Thoracic aorta (tissue), 2 donors: ENCODE measurements at regions not wholly inside any gene's neighbourhood (a gene's known extent, or its start where the extent isn't known, plus 50 kb on each side); places are given as distances from the start of the nearest gene placed in this dataset.

Experiments used
- ATAC-seq: fragments of 150-250 bp; one replicate; pipeline ENCODE4 v1.8.0; 2017; ENCODE audit warnings: low read depth; ENCODE audit not compliant: insufficient number of reproducible peaks, low FRiP score
- DNase-seq: peaks from one replicate; pipeline ENCODE4 v3.0.0-alpha.2; 2020; ENCODE audit warnings: low spot score
- H3K27ac ChIP-seq, 2 donors: fragments of 200-600 bp; sonication (generic); 1 replicate in 1 of 2; 2 replicates in 1 of 2; pipeline ENCODE4 v1.5.1; 2016; ENCODE audit warnings: mild to moderate bottlenecking in 2 of 2, moderate library complexity in 2 of 2
- H3K27me3 ChIP-seq: fragments of 200-600 bp; sonication (generic); replicated peaks from 2 replicates; pipeline ENCODE4 v1.6.0; 2016; ENCODE audit warnings: mild to moderate bottlenecking; ENCODE audit not compliant: insufficient read depth
- H3K36me3 ChIP-seq: fragments of 200-600 bp; sonication (generic); one replicate; pipeline ENCODE4 v1.5.1; 2016
- H3K4me1 ChIP-seq, 2 donors: fragments of 200-600 bp; sonication (generic); 1 replicate in 1 of 2; 2 replicates in 1 of 2; pipeline versions ENCODE4 v1.5.1 to v1.6.0; 2016; ENCODE audit warnings: low read depth in 2 of 2, mild to moderate bottlenecking in 1 of 2; ENCODE audit not compliant: control insufficient read depth in 1 of 2
- H3K4me3 ChIP-seq: fragments of 200-600 bp; sonication (generic); 2 replicates; pipeline ENCODE4 v1.5.1; 2016; ENCODE audit warnings: mild to moderate bottlenecking
- H3K9me3 ChIP-seq: fragments of 200-600 bp; sonication (generic); 2 replicates; pipeline ENCODE4 v1.5.1; 2016
- TF ChIP-seq, protein P1 (sequence below): fragments of 200-600 bp; sonication (generic); IDR thresholded peaks from one replicate; pipeline ENCODE4 v1.5.1; 2019; ENCODE audit warnings: antibody characterized with exemption

DNA sequence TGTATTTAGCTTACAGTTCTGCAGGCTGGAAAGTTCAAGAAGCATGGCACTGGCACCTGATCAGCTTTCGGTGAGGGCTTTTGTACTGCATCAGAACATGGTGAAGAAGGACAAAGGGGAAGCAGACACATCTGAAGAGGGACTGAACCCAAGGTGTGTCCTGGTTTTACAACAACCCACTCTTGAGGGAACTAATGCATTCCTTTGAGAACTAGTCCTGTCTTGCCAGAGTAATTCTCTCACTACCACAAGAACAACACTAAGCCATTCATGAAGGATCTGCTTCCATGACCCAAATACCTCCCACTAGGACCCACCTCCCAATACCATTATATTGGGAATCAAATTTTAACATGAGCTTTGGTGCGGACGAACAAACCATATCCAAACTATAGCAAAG is 93.6 kb downstream of the RFC3 start:
- ATAC-seq (no peak), DNase-seq (no peak)
- no peaks in the 10 kb centered on the region for H3K36me3 ChIP-seq
- no peaks in the 10 kb centered on the region for H3K9me3 ChIP-seq
- no peak overlapping the region for H3K27ac ChIP-seq
- TF ChIP-seq, protein P1, sequence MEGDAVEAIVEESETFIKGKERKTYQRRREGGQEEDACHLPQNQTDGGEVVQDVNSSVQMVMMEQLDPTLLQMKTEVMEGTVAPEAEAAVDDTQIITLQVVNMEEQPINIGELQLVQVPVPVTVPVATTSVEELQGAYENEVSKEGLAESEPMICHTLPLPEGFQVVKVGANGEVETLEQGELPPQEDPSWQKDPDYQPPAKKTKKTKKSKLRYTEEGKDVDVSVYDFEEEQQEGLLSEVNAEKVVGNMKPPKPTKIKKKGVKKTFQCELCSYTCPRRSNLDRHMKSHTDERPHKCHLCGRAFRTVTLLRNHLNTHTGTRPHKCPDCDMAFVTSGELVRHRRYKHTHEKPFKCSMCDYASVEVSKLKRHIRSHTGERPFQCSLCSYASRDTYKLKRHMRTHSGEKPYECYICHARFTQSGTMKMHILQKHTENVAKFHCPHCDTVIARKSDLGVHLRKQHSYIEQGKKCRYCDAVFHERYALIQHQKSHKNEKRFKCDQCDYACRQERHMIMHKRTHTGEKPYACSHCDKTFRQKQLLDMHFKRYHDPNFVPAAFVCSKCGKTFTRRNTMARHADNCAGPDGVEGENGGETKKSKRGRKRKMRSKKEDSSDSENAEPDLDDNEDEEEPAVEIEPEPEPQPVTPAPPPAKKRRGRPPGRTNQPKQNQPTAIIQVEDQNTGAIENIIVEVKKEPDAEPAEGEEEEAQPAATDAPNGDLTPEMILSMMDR, result no peak
- no peaks in the 10 kb centered on the region for H3K27me3 ChIP-seq
- H3K4me3 ChIP-seq, result no peak overlapping the region
- H3K4me1 ChIP-seq, result no peaks in the 10 kb centered on the region

DNA sequence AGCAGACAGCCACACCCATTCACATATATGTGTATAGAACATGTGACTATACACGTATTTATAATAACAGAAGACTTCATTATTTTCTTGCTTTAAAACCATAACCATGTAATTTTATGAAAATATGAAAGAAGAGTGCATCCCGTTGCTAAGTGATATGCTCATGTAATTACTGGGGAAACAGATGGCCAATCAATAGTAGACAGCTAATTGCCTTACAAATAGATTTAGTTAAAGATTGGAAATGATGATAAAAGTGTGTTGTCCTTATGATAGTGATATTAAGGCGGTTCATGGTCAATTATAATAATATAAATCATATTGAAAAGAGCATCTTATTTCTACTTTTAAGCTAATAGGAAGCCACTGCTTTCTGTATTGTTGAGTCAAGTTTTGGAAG is 95.9 kb downstream of the RFC3 start:
- H3K4me1 ChIP-seq, result no peaks in the 10 kb centered on the region
- H3K36me3 ChIP-seq, result no peaks in the 10 kb centered on the region
- no peaks in the 10 kb centered on the region for H3K27me3 ChIP-seq
- no peak overlapping the region for H3K4me3 ChIP-seq
- H3K27ac ChIP-seq, result no peak overlapping the region
- DNase-seq, result no peak
- TF ChIP-seq, protein P1, result no peak
- no peak for ATAC-seq
- no peaks in the 10 kb centered on the region for H3K9me3 ChIP-seq

DNA sequence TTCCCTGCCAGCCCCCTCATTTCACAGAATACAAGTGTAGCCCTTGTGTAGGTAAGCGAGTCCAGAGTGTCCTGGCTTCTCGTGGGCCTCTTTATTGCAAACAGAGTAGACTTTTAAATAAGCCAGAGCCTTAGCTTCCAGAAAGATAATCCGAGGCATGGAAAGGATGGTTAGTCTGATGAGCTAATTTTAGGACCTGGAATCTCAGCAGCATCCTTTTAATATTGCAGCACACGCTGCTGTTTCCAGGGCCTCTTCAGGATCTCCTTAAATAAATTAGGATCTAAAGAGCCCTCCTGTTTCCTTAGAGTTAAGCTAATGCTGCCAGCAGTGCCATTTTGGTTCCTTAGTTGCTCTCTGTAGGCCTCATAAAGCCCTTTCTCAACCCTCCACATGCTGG is 99.2 kb downstream of the RFC3 start:
- no peak for DNase-seq
- H3K4me1 ChIP-seq, result no peaks in the 10 kb centered on the region
- no peaks in the 10 kb centered on the region for H3K9me3 ChIP-seq
- no peak for ATAC-seq
- no peaks in the 10 kb centered on the region for H3K36me3 ChIP-seq
- H3K27me3 ChIP-seq, result no peaks in the 10 kb centered on the region
- H3K4me3 ChIP-seq, result no peak overlapping the region
- no peak overlapping the region for H3K27ac ChIP-seq
- TF ChIP-seq, protein P1, result no peak

DNA sequence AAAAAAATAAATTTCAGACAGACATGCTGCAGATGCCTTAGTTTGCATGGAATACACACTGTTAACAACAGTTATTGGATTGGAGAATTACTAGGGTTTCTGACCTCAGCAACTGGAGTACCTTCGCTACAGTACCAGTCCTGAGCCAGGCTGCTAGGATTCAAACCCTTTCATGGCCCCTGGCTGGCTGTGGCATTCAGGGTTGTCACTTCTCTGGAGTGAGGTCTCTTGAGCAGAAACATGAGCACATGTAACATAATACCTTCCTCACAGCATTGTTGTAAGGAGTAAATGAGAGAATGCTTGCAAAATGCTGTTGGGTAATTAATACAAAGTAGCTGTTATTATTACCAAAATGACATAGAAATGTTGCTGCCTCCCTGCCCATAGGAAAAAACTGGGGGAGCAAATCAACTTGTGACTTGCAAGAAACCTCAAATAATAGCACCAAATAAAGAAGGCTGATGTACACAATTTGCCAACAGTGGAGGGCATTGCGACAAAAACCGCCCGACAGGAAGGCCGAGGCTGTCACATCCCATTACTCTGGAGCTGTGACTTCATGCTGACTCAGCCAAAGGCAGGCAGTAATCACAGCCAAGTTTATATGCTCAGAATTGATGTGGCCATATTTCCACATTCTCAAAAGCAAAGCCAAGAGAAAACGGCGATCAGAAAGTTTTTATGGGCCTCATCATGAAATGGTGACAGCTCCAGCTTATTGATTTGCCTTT is 100.4 kb downstream of the RFC3 start:
- no peaks in the 10 kb centered on the region for H3K4me1 ChIP-seq
- H3K27me3 ChIP-seq, result no peaks in the 10 kb centered on the region
- ATAC-seq (no peak), DNase-seq (no peak)
- no peak overlapping the region for H3K4me3 ChIP-seq
- no peaks in the 10 kb centered on the region for H3K9me3 ChIP-seq
- H3K36me3 ChIP-seq, result no peaks in the 10 kb centered on the region
- TF ChIP-seq, protein P1, result no peak
- no peak overlapping the region for H3K27ac ChIP-seq

DNA sequence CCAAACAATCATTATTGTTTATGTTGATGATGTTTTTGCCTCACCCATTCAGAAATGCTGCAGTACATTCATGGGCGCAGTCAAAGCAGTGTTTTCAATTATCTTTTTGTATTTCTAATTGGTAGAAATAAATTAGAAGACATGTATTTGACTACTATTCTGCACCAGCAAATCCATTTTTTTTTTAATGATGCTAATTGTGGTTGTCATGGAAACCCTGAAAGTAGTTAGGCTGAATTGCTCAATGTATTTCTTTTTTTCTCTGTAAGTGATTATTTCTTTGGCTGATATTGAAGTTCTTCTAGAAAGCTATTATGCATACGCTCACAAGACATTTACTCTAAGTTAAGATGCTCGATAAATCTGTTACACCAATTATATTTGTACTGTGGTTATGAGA is 101.2 kb downstream of the RFC3 start:
- Histone ChIP-seq H3K4me3 (no peak overlapping the region), H3K4me1 (no peaks in the 10 kb centered on the region), H3K36me3 (no peaks in the 10 kb centered on the region), H3K27ac (no peak overlapping the region), H3K9me3 (no peaks in the 10 kb centered on the region), H3K27me3 (no peaks in the 10 kb centered on the region)
- TF ChIP-seq, protein P1, result no peak
- DNase-seq (no peak), ATAC-seq (no peak)
